Mucosa of descending colon (tissue), 3 donors: ENCODE measurements at regions not wholly inside any gene's neighbourhood (a gene's known extent, or its start where the extent isn't known, plus 50 kb on each side); places are given as distances from the start of the nearest gene placed in this dataset.

Source experiments
- ATAC-seq: fragments of 200-7000 bp; cut with Tn5 transposase; one replicate; pipeline ENCODE4 v1.9.1; 2020; ENCODE audit warnings: mild to moderate bottlenecking, moderate library complexity
- DNase-seq, 3 donors: peaks; one replicate each; pipeline ENCODE4 v3.0.0-alpha.2; 2020
- H3K36me3 ChIP-seq: fragments of 200-600 bp; one replicate; pipeline ENCODE4 v1.8.0; 2021; ENCODE audit warnings: low read depth, mild to moderate bottlenecking
- H3K4me1 ChIP-seq: fragments of 200-600 bp; one replicate; pipeline ENCODE4 v1.8.0; 2021; ENCODE audit warnings: low read depth, mild to moderate bottlenecking
- H3K4me3 ChIP-seq: fragments of 200-600 bp; one replicate; pipeline ENCODE4 v1.8.0; 2021; ENCODE audit warnings: mild to moderate bottlenecking
- H3K9me3 ChIP-seq: fragments of 200-600 bp; one replicate; pipeline ENCODE4 v1.8.0; 2021; ENCODE audit warnings: mild to moderate bottlenecking
- CTCF ChIP-seq: fragments of 200-600 bp; IDR thresholded peaks from one replicate; pipeline ENCODE4 v1.8.0; 2022; ENCODE audit warnings: antibody characterized with exemption, mild to moderate bottlenecking
- intact Hi-C, 2 donors: fragments of 100-400 bp; cut with DNase I in 1 of 2; cut with micrococcal nuclease in 1 of 2; formaldehyde crosslinking; loops; one replicate each; pipeline versions ENCODE4 v1.11.0 to v1.11.1; 2022; cut with DNase I, micrococcal nuclease
- donor health status: DM: no; HTN: no; CAD: no; lungs with moderate emphysema.
- donor health status: DM: no; HTN: no; CAD: no.
- donor health status: DM: no; HTN: yes; CAD: no.

- Histone ChIP-seq H3K4me1 (peaks cover 19% of the 10 kb centered on the region), H3K4me3 (no peak overlapping the region), H3K36me3 (no peaks in the 10 kb centered on the region), H3K9me3 (no peaks in the 10 kb centered on the region)
- ATAC-seq, result peak; percentile 86
- TF ChIP-seq CTCF, result no peak
- intact Hi-C loops, result no loop called here
- DNase-seq, result peak in 1 of 3 donors; percentile 17
These were observed 237.5 kb upstream of the MKLN1 start for GRCh38 chr7:131090188-131090587.

GRCh38 chr7:131090886-131091692 lies 236.6 kb upstream of the MKLN1 start:
- peaks cover 19% of the 10 kb centered on the region for H3K4me1 ChIP-seq
- H3K36me3 ChIP-seq, result no peaks in the 10 kb centered on the region
- ATAC-seq, result no peak
- H3K4me3 ChIP-seq, result no peak overlapping the region
- DNase-seq, result no peak
- no peaks in the 10 kb centered on the region for H3K9me3 ChIP-seq
- TF ChIP-seq CTCF, result no peak
- intact Hi-C loops, result no loop called here

GRCh38 chr7:131094685-131095084 lies 233.0 kb upstream of the MKLN1 start:
- Histone ChIP-seq H3K4me1 (peaks cover 18% of the 10 kb centered on the region), H3K4me3 (no peak overlapping the region), H3K9me3 (no peaks in the 10 kb centered on the region), H3K36me3 (no peaks in the 10 kb centered on the region)
- ATAC-seq (no peak), DNase-seq (no peak)
- intact Hi-C loops, result no loop called here
- TF ChIP-seq CTCF, result no peak

- DNase-seq, result no peak
- no peak for TF ChIP-seq CTCF
- ATAC-seq, result no peak
- H3K4me3 ChIP-seq, result no peak overlapping the region
- intact Hi-C loops, result no loop called here
- peaks cover 14% of the 10 kb centered on the region for H3K4me1 ChIP-seq
- H3K36me3 ChIP-seq, result no peaks in the 10 kb centered on the region
- H3K9me3 ChIP-seq, result no peaks in the 10 kb centered on the region
These were observed 232.3 kb upstream of the MKLN1 start for GRCh38 chr7:131095346-131095745.

GRCh38 chr7:131096267-131096927 lies 231.3 kb upstream of the MKLN1 start:
- H3K4me3 ChIP-seq, result no peak overlapping the region
- intact Hi-C loops, result no loop called here
- no peak for TF ChIP-seq CTCF
- peaks cover 4% of the 10 kb centered on the region for H3K4me1 ChIP-seq
- no peaks in the 10 kb centered on the region for H3K36me3 ChIP-seq
- no peak for DNase-seq
- H3K9me3 ChIP-seq, result no peaks in the 10 kb centered on the region
- ATAC-seq, result no peak
